Head of caudate nucleus (tissue), 42 donors: ENCODE measurements at regions not wholly inside any gene's neighbourhood (a gene's known extent, or its start where the extent isn't known, plus 50 kb on each side); places are given as distances from the start of the nearest gene placed in this dataset.
"Not testable (repeated sequence)": the region's sequence is repeated elsewhere in the genome, so short reads cannot be mapped to it uniquely, and the experiment has no call there.

Source experiments
- DNase-seq, 42 donors: peaks; one replicate each; pipeline versions ENCODE4 v3.0.0 to v3.0.0-alpha.2; 2020 to 2021; ENCODE audit warnings: mixed read lengths in 7 of 42
- intact Hi-C: fragments of 100-400 bp; cut with DNase I; formaldehyde crosslinking; loops from one replicate; pipeline ENCODE4 v1.15.0; 2022

GRCh38 chr3:104149154-104149553, 1217.6 kb upstream of the ALCAM start:
- intact Hi-C loops, result no loop called here
- DNase-seq, result no peak

- intact Hi-C loops, result no loop called here
- no peak for DNase-seq
These were observed 1216.0 kb upstream of the ALCAM start for GRCh38 chr3:104150724-104151123.

- no peak for DNase-seq
- intact Hi-C loops, result no loop called here
These were observed 1211.8 kb upstream of the ALCAM start for GRCh38 chr3:104154896-104155295.

GRCh38 chr3:104165866-104166265, 1200.8 kb upstream of the ALCAM start:
- intact Hi-C loops, result no loop called here
- no peak for DNase-seq

GRCh38 chr3:104168386-104168785, 1198.3 kb upstream of the ALCAM start:
- no peak for DNase-seq
- intact Hi-C loops, result no loop called here

- intact Hi-C loops, result no loop called here
- no peak for DNase-seq
These were observed 1191.0 kb upstream of the ALCAM start for GRCh38 chr3:104175696-104176095.

GRCh38 chr3:104176706-104177105, 1190.0 kb upstream of the ALCAM start:
- intact Hi-C loops, result no loop called here
- DNase-seq, result no peak

- intact Hi-C loops, result no loop called here
- DNase-seq, result no peak
These were observed 1188.0 kb upstream of the ALCAM start for GRCh38 chr3:104178680-104179079.

GRCh38 chr3:104180906-104181305, 1185.8 kb upstream of the ALCAM start:
- DNase-seq, result no peak
- intact Hi-C loops, result no loop called here

- intact Hi-C loops, result no loop called here
- no peak for DNase-seq
These were observed 1176.0 kb upstream of the ALCAM start for GRCh38 chr3:104190681-104191080.

GRCh38 chr3:104198131-104198530, 1168.6 kb upstream of the ALCAM start:
- no peak for DNase-seq
- intact Hi-C loops, result no loop called here

GRCh38 chr3:104206925-104207324, 1159.8 kb upstream of the ALCAM start:
- DNase-seq, result no peak
- intact Hi-C loops, result no loop called here

GRCh38 chr3:104214277-104214676, 1152.4 kb upstream of the ALCAM start:
- no peak for DNase-seq
- intact Hi-C loops, result no loop called here

GRCh38 chr3:104214937-104215336, 1151.8 kb upstream of the ALCAM start:
- intact Hi-C loops, result no loop called here
- no peak for DNase-seq

- DNase-seq, intact Hi-C loops: not testable (repeated sequence)
These were observed 1147.7 kb upstream of the ALCAM start for GRCh38 chr3:104219046-104219445.

- intact Hi-C loops, result no loop called here
- no peak for DNase-seq
These were observed 1132.1 kb upstream of the ALCAM start for GRCh38 chr3:104234442-104235194.

- intact Hi-C loops, result no loop called here
These were observed 1122.0 kb upstream of the ALCAM start for GRCh38 chr3:104244680-104245220.

GRCh38 chr3:104245261-104245660, 1121.4 kb upstream of the ALCAM start:
- DNase-seq, result no peak
- intact Hi-C loops, result no loop called here

More at GRCh38 chr3:104244680-104245220, 1122.0 kb upstream of the ALCAM start:
- no peak for DNase-seq

- intact Hi-C loops, result no loop called here
- no peak for DNase-seq
These were observed 1120.7 kb upstream of the ALCAM start for GRCh38 chr3:104245981-104246380.

GRCh38 chr3:104257486-104257885, 1109.2 kb upstream of the ALCAM start:
- DNase-seq, result no peak
- intact Hi-C loops, result no loop called here

- intact Hi-C loops, result no loop called here
- DNase-seq, result no peak
These were observed 1103.2 kb upstream of the ALCAM start for GRCh38 chr3:104263477-104263876.
